HUES48 (cell line): ENCODE measurements at regions not wholly inside any gene's neighbourhood (a gene's known extent, or its start where the extent isn't known, plus 50 kb on each side); places are given as distances from the start of the nearest gene placed in this dataset.
A peak's percentile ranks its signal among the peaks of the same experiment; 100 is the strongest.

Source experiments
- H3K27ac ChIP-seq: one replicate; pipeline ENCODE4 v1.7.0; 2013; ENCODE audit warnings: low read depth, low read length, inconsistent platforms
- H3K27me3 ChIP-seq: 2 replicates; pipeline ENCODE4 v1.6.1; 2013; ENCODE audit warnings: mild to moderate bottlenecking, low read length; ENCODE audit not compliant: control insufficient read depth, insufficient read depth
- H3K36me3 ChIP-seq: 2 replicates; pipeline ENCODE4 v1.6.1; 2013; ENCODE audit warnings: low read length; ENCODE audit not compliant: control insufficient read depth, insufficient read depth
- H3K4me1 ChIP-seq: 2 replicates; pipeline ENCODE4 v1.6.1; 2013; ENCODE audit warnings: mild to moderate bottlenecking, low read length; ENCODE audit not compliant: control insufficient read depth, insufficient read depth
- H3K4me3 ChIP-seq: 2 replicates; pipeline ENCODE4 v1.5.1; 2013; ENCODE audit warnings: mild to moderate bottlenecking, low read depth, low read length
- H3K9ac ChIP-seq: 2 replicates; pipeline ENCODE4 v1.6.1; 2013; ENCODE audit warnings: mild to moderate bottlenecking, low read depth, low read length, moderate library complexity
- H3K9me3 ChIP-seq: 2 replicates; pipeline ENCODE4 v1.6.1; 2013; ENCODE audit warnings: low read length; ENCODE audit not compliant: control insufficient read depth, insufficient read depth

DNA sequence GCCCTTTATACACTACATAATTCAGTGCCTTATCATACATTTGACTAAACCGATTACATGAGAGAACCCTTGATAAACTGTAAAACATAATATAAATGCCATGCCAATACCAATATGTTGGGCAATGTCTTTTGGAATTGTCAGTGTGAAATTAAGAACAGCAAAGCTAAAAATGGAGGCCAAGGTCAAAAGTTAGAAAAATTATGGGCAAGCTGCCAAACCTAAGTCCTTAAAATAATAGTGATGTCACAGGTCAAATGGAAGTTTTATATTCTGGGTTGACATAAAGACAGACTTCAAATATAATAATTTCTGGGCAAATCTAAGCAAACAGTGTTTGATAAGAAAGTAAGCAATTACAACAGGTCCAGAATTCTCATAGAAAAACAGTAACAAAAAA lies 696.7 kb downstream of the RNF144B start:
- Histone ChIP-seq H3K27me3 (no peaks in the 10 kb centered on the region), H3K4me1 (peaks cover 16% of the 10 kb centered on the region), H3K4me3 (no peak overlapping the region), H3K9ac (no peak overlapping the region), H3K36me3 (no peaks in the 10 kb centered on the region), H3K9me3 (no peaks in the 10 kb centered on the region), H3K27ac (no peak overlapping the region)

DNA sequence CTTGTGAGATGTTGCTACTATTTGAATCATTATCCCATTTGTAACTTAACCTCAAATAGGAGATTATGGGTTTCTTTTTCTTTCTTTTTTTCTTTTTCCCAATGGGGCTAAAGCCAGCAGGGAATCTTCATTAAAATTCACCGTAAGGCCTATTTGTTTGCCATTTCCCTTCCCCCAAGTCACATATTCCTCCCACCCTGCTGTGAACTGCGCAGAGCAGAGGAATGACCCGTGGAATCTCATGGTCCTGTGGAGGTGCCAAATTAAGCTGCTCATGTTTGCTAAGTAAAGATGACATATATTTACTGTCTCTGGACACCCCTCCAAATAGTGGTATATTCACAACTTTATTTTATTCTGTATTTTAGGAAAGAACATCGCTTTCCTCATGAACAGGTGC lies 699.3 kb downstream of the RNF144B start:
- Histone ChIP-seq H3K27ac (no peak overlapping the region), H3K27me3 (no peaks in the 10 kb centered on the region), H3K9ac (no peak overlapping the region), H3K36me3 (no peaks in the 10 kb centered on the region), H3K4me3 (no peak overlapping the region), H3K4me1 (peaks cover 16% of the 10 kb centered on the region), H3K9me3 (no peaks in the 10 kb centered on the region)

DNA sequence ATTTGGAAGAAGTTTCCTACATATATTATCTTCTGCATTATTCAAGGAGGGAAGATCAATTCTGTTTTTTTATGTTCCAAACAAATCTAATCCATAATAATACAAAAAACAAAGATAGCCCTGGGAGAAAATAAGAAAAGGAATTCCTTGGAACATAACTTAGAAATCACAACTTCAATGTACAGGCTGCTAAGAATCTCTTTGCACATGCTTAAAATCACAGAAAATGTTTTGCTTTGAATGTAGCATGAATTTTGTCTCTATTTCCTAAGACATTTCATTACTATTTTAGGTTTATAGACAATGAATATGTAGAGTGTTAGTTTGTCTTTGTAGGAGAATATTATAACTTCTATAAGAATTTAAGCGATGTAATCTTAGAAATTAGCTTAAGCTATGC lies 700.1 kb downstream of the RNF144B start:
- Histone ChIP-seq H3K9ac (no peak overlapping the region), H3K4me1 (peaks cover 16% of the 10 kb centered on the region), H3K27me3 (no peaks in the 10 kb centered on the region), H3K36me3 (no peaks in the 10 kb centered on the region), H3K9me3 (no peaks in the 10 kb centered on the region), H3K4me3 (no peak overlapping the region), H3K27ac (no peak overlapping the region)

DNA sequence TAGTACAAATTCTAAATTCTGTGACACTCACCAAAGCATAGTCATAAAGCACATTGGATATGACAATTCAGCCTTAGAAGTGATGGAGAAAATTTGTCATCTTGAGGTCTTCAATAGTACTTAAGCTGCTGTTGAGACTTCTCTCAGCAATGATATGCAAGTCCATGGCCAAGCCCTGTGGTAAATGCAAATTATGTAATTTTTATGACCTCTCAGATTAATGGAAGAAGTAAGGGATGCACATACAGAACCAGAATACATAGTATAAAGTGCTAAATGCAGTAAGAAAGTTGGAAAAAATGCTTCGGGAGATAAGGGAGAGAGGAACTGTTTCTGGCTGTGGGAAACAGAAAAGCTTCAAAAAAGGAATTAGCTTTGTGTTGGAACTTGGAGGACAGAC lies 700.7 kb downstream of the RNF144B start:
- H3K27ac ChIP-seq: no peak overlapping the region
- H3K36me3 ChIP-seq: no peaks in the 10 kb centered on the region
- no peaks in the 10 kb centered on the region for H3K27me3 ChIP-seq
- H3K9ac ChIP-seq: no peak overlapping the region
- H3K9me3 ChIP-seq: no peaks in the 10 kb centered on the region
- H3K4me3 ChIP-seq: no peak overlapping the region
- peaks cover 16% of the 10 kb centered on the region for H3K4me1 ChIP-seq

DNA sequence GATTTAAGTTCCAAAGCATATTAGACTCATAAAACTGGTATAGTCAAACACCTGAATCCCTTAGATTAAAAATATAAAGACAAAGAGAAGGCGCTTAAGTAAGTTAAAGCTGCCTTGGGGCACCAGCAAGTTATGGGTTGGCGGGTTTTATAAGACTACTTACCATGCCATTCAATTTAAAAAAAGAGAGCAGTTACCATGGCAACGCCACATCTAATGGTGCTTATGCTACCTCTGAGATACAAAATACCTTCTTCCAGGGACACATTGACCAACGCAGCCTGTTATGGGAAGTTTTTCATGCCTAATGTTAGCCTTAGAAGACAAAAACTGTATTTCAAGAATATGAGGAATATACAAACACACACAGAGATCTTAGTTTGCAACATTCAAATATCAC lies 713.6 kb downstream of the RNF144B start:
- no peak overlapping the region for H3K9ac ChIP-seq
- no peaks in the 10 kb centered on the region for H3K36me3 ChIP-seq
- peaks cover 13% of the 10 kb centered on the region; the same call in 1 of the 2 replicates for H3K9me3 ChIP-seq
- H3K4me3 ChIP-seq: no peak overlapping the region
- H3K27me3 ChIP-seq: no peaks in the 10 kb centered on the region
- H3K27ac ChIP-seq: no peak overlapping the region
- no peaks in the 10 kb centered on the region for H3K4me1 ChIP-seq

DNA sequence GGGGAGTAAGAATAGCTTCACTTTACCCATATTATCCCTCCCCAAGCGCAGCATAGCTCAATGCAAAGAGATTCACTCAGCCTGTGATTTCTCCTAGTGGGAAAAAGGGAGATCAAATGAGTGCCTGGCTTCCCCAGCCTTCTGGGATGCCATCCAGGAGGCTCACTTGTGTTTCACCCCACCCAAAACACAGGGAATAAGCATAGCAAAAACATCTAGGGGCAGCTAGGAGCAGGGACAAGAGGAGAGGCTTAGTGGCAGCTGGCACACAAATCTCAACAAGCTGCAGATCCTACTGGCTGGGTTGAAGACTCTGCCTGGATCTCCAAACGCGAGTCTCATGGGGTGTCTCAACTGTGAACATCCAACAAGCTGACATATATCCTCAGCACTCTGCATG lies 715.8 kb downstream of the RNF144B start:
- Histone ChIP-seq H3K27me3 (no peaks in the 10 kb centered on the region), H3K9me3 (peaks cover 19% of the 10 kb centered on the region; the same call in 1 of the 2 replicates), H3K27ac (no peak overlapping the region), H3K9ac (no peak overlapping the region), H3K4me1 (no peaks in the 10 kb centered on the region), H3K4me3 (no peak overlapping the region), H3K36me3 (no peaks in the 10 kb centered on the region)

DNA sequence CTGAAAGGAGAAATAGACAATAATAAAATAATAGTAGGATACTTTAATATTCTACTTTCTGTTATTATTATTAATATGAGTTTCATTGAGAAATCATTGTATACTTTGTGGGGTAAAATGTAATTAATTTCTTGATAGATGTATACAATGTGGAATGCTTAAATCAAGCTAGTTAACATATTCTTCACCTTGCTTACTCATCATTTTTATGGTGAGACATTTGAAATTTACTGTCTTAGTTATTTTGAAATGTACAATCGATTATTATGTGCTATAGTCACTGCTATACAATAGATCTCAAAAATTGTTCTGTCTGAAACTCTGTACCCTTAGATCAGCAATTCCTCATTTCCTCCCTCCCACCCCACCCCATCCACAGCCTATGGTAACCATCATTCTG lies 720.3 kb downstream of the RNF144B start:
- Histone ChIP-seq H3K9me3 (peaks cover 6% of the 10 kb centered on the region; the same call in 1 of the 2 replicates), H3K4me1 (no peaks in the 10 kb centered on the region)

DNA sequence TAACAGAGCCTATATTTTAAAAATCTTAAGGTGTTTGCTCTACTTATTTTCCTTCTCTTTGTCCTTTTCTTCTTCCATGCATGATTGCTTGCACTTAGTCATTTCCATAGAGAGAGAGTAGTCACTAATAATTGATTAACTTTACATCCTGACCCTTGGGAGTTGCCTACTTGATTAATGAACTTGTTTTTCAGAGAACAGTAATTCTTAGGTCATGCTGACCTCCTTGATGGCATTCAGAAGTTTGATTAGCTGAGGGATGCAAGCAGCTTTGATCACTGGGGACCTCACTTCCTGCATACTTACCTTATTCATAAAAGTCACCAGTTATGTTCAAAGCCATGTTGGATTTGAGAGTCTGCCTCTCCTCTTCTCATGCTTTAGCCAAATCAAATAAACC lies 715.6 kb upstream of the ID4 start:
- H3K9ac ChIP-seq: no peak overlapping the region
- no peaks in the 10 kb centered on the region for H3K36me3 ChIP-seq
- H3K27ac ChIP-seq: no peak overlapping the region
- H3K27me3 ChIP-seq: no peaks in the 10 kb centered on the region
- no peak overlapping the region for H3K4me3 ChIP-seq
- H3K4me1 ChIP-seq: no peaks in the 10 kb centered on the region
- no peaks in the 10 kb centered on the region for H3K9me3 ChIP-seq

More for the DNA sequence above, 720.3 kb downstream of the RNF144B start:
- Histone ChIP-seq H3K27ac (no peak overlapping the region), H3K27me3 (no peaks in the 10 kb centered on the region), H3K36me3 (no peaks in the 10 kb centered on the region), H3K9ac (no peak overlapping the region), H3K4me3 (no peak overlapping the region)

DNA sequence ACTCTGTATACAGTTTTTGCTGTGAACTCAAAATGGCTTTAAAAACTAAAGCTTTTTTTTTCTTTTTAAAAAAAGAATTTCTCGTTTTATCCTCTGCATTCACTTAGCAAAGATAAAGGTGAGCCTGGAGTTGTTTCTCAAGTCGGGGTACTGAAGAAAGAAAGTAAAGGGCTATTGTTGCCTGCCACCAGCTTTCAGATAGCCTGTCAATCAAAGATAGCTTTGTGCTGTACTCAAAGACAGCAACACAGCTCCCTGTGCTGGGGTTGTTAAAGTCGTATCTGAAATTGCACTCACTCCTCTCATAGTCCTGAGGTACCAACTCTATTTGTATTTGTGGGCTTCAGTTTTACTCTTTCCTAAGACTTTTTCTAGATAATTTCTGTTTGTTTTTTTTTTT lies 710.1 kb upstream of the ID4 start:
- Histone ChIP-seq H3K36me3 (no peaks in the 10 kb centered on the region), H3K4me1 (no peaks in the 10 kb centered on the region), H3K27me3 (no peaks in the 10 kb centered on the region), H3K9ac (no peak overlapping the region), H3K27ac (no peak overlapping the region), H3K9me3 (no peaks in the 10 kb centered on the region), H3K4me3 (no peak overlapping the region)

DNA sequence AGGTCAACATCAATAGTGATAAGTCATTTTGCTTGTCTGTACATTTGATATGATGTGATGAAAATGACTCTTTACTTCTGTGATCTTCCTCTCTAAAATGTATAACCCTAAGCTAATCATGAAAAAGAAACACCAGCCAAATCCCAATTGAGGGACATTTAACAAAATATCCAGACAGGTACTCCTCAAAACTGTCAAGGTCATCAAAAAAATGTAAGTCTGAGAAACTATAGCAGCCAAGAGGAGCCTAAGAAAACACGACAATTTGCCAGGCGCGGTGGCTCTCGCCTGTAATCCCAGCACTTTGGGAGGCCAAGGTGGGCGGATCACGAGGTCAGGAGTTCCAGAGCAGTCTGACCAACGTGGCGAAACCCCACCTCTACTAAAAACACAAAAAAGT lies 708.5 kb upstream of the ID4 start:
- Histone ChIP-seq H3K9me3 (no peaks in the 10 kb centered on the region), H3K4me3 (no peak overlapping the region), H3K27ac (no peak overlapping the region), H3K9ac (no peak overlapping the region), H3K36me3 (no peaks in the 10 kb centered on the region), H3K27me3 (no peaks in the 10 kb centered on the region), H3K4me1 (no peaks in the 10 kb centered on the region)

DNA sequence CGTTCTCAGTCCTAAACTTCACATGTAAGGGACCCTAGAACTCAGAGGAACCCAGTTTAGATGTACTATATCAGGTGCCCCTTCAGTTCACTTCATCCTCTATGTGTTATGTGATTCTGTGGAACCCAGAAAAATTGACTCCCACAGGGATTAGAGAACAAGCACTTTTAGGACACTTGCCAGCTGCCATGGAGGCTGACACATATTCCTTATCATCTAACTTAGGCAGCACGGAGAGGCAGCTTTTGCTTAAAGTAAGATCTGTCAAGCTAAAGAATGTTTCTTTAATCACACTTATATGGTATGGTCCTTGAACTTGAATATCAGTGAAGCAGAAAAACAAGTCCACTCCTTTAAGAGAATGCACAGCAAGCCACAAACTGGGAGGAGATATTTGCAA lies 701.5 kb upstream of the ID4 start:
- Histone ChIP-seq H3K27me3 (no peaks in the 10 kb centered on the region), H3K36me3 (no peaks in the 10 kb centered on the region), H3K4me3 (no peak overlapping the region), H3K9me3 (no peaks in the 10 kb centered on the region), H3K4me1 (peaks cover 15% of the 10 kb centered on the region), H3K27ac (no peak overlapping the region), H3K9ac (no peak overlapping the region)

DNA sequence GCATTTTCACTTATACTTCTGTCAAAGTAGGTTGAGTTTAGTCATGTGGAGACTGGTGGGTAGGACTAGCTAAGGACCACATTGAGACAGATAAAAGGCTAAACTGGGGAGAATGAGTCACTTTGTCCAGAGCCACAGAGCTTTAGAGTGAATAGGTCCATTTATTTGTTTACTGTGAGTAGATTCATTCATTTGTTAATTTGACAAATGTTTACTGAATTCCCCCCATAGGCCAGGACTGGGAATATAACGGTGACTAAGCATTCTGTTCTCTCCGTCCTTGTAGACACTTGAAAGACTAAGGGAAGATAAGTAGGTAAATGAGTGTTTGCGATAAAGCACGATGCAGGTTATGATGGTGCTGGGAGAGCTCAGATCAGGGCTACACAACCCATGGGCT lies 699.7 kb upstream of the ID4 start:
- no peak overlapping the region for H3K9ac ChIP-seq
- peaks cover 15% of the 10 kb centered on the region for H3K4me1 ChIP-seq
- H3K9me3 ChIP-seq: no peaks in the 10 kb centered on the region
- no peaks in the 10 kb centered on the region for H3K36me3 ChIP-seq
- no peaks in the 10 kb centered on the region for H3K27me3 ChIP-seq
- H3K27ac ChIP-seq: peak overlapping the region; percentile 62
- no peak overlapping the region for H3K4me3 ChIP-seq
